Stimulated activated naive CD8-positive, alpha-beta T cell treated with anti-CD3 and anti-CD28 coated beads, Interleukin-15, amount 100 ng/mL, for 72 hours (primary cell): ENCODE measurements at regions not wholly inside any gene's neighbourhood (a gene's known extent, or its start where the extent isn't known, plus 50 kb on each side); places are given as distances from the start of the nearest gene placed in this dataset.
A peak's percentile ranks its signal among the peaks of the same experiment; 100 is the strongest.
"Not testable (repeated sequence)": the region's sequence is repeated elsewhere in the genome, so short reads cannot be mapped to it uniquely, and the experiment has no call there.

Source experiments
- ATAC-seq: fragments of 150-1000 bp; cut with Tn5 transposase; 2 replicates; pipeline ENCODE4 v1.10.0; 2021; ENCODE audit warnings: mild to moderate bottlenecking, moderate library complexity
- DNase-seq, 2 donors: peaks; one replicate each; pipeline ENCODE4 v3.0.0; 2021 to 2022
- H3K27ac Mint-ChIP-seq, 2 donors: one replicate each; pipeline ENCODE4 v1.8.0; 2022; ENCODE audit warnings: mild to moderate bottlenecking in 2 of 2, mixed read lengths in 2 of 2, moderate library complexity in 2 of 2
- H3K27me3 Mint-ChIP-seq: one replicate; pipeline ENCODE4 v1.8.0; 2022; ENCODE audit warnings: mixed read lengths
- H3K4me1 Mint-ChIP-seq: one replicate; pipeline ENCODE4 v1.8.0; 2022; ENCODE audit warnings: mild to moderate bottlenecking, mixed read lengths
- H3K4me3 Mint-ChIP-seq, 2 donors: one replicate each; pipeline ENCODE4 v1.8.0; 2022; ENCODE audit warnings: mild to moderate bottlenecking in 2 of 2, mixed read lengths in 2 of 2, moderate library complexity in 1 of 2
- H3K9me3 Mint-ChIP-seq, 2 donors: one replicate each; pipeline ENCODE4 v1.8.0; 2022; ENCODE audit warnings: mixed read lengths in 2 of 2

- peaks cover 7% of the 10 kb centered on the region for H3K4me1 Mint-ChIP-seq
- ATAC-seq (peak; percentile 15), DNase-seq (no peak)
- H3K9me3 Mint-ChIP-seq: no peaks in the 10 kb centered on the region
- H3K27ac Mint-ChIP-seq: no peak overlapping the region
- H3K4me3 Mint-ChIP-seq: no peak overlapping the region
- H3K27me3 Mint-ChIP-seq: no peaks in the 10 kb centered on the region
These were observed 255.9 kb upstream of the ERBB4 start for GRCh38 chr2:212794471-212794870.

GRCh38 chr2:212791569-212791968 is 253.0 kb upstream of the ERBB4 start:
- Mint-ChIP-seq H3K4me1 (peaks cover 7% of the 10 kb centered on the region), H3K27me3 (no peaks in the 10 kb centered on the region), H3K27ac (no peak overlapping the region), H3K9me3 (peaks cover 0 to under 1% of the 10 kb centered on the region in 2 donors), H3K4me3 (no peak overlapping the region)
- ATAC-seq: no peak
- no peak for DNase-seq

DNA sequence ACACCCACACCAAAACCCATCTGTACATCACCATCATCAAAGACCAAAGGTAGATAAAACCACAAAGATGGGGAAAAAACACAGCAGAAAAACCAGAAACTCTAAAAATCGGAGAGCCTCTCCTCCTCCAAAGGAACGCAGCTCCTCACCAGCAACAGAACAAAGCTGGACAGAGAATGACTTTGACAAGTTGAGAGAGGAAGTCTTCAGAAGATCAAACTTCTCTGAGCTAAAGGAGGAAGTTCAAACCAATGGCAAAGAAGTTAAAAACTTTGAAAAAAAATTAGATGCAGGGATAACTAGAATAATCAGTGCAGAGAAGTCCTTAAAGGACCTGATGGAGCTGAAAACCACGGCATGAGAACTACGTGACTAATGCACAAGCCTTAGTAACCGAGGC is 247.5 kb upstream of the ERBB4 start:
- not testable (repeated sequence) for H3K27ac Mint-ChIP-seq, H3K4me3 Mint-ChIP-seq, H3K4me1 Mint-ChIP-seq, DNase-seq, H3K27me3 Mint-ChIP-seq, ATAC-seq
- H3K9me3 Mint-ChIP-seq: peaks cover 24 to 27% of the 10 kb centered on the region in 2 donors

GRCh38 chr2:212777020-212777491 is 238.5 kb upstream of the ERBB4 start:
- H3K4me1 Mint-ChIP-seq: peaks cover 4% of the 10 kb centered on the region
- peak overlapping the region in 1 of 2 donors; percentile 8 for H3K4me3 Mint-ChIP-seq
- no peaks in the 10 kb centered on the region for H3K27me3 Mint-ChIP-seq
- H3K9me3 Mint-ChIP-seq: peaks cover 0 to 2% of the 10 kb centered on the region in 2 donors
- no peak for ATAC-seq
- no peak overlapping the region for H3K27ac Mint-ChIP-seq
- peak in 1 of 2 donors; percentile 3 for DNase-seq

DNA sequence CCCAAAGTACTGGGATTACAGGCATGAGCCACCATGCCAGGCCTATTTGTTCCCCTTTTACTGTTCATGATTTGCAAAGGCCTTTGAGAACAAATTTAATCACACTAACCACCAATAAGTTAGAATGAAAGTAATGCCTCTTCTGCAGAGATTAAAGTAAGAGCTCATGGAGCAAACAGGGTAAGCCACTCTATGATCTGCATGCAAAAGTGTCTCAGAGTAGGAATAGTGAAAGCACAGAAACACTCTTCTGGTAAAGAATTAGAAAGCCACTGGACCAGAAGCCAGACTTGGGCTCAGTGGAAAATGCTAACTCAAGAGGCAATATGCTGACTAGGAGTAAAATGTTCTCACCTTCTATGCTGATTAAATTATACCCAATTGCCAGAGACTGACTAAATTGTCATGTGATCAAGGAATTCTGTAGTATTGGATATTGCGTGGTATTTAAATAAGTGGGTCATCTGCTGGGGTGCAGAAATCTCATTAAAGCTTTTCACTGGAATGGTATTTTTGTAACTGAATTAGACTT is 235.3 kb upstream of the ERBB4 start:
- H3K9me3 Mint-ChIP-seq: no peaks in the 10 kb centered on the region
- H3K4me1 Mint-ChIP-seq: peaks cover 4% of the 10 kb centered on the region
- H3K27ac Mint-ChIP-seq: no peak overlapping the region
- DNase-seq (no peak), ATAC-seq (no peak)
- no peaks in the 10 kb centered on the region for H3K27me3 Mint-ChIP-seq
- H3K4me3 Mint-ChIP-seq: no peak overlapping the region

- H3K9me3 Mint-ChIP-seq: no peaks in the 10 kb centered on the region
- H3K27ac Mint-ChIP-seq: no peak overlapping the region
- DNase-seq: no peak
- no peak for ATAC-seq
- H3K27me3 Mint-ChIP-seq: no peaks in the 10 kb centered on the region
- no peak overlapping the region for H3K4me3 Mint-ChIP-seq
- no peaks in the 10 kb centered on the region for H3K4me1 Mint-ChIP-seq
These were observed 231.6 kb upstream of the ERBB4 start for GRCh38 chr2:212770240-212770639.

DNA sequence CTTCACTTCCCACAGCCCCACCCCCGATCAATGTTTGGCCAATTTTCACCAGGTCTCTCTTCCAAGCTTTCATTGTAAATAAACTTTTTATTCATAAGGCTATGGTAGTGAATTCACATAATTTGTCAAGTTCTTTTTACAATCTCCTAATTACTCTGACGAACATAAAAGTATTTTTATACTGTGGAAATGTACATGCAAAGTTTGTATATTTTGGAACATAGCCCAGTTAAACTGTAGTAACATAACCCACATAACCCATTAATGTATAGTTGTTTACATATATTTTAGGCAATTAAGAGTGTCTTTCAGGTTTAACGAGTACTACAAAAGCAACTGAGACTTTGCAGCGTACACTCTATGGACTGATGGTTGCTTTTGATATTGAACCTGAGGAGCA is 228.3 kb upstream of the ERBB4 start:
- ATAC-seq (no peak), DNase-seq (no peak)
- Mint-ChIP-seq H3K4me3 (no peak overlapping the region), H3K27ac (no peak overlapping the region), H3K4me1 (no peaks in the 10 kb centered on the region), H3K27me3 (no peaks in the 10 kb centered on the region), H3K9me3 (no peaks in the 10 kb centered on the region)

GRCh38 chr2:212752730-212753351 is 214.2 kb upstream of the ERBB4 start:
- ATAC-seq: no peak
- Mint-ChIP-seq H3K27ac (no peak overlapping the region), H3K4me3 (no peak overlapping the region), H3K4me1 (no peaks in the 10 kb centered on the region), H3K27me3 (no peaks in the 10 kb centered on the region), H3K9me3 (peaks cover 25 to 30% of the 10 kb centered on the region in 2 donors)
- DNase-seq: no peak

GRCh38 chr2:212745359-212745758 is 206.8 kb upstream of the ERBB4 start:
- DNase-seq (no peak), ATAC-seq (no peak)
- no peaks in the 10 kb centered on the region for H3K9me3 Mint-ChIP-seq

GRCh38 chr2:212737392-212738172 is 199.0 kb upstream of the ERBB4 start:
- no peak overlapping the region for H3K4me3 Mint-ChIP-seq
- H3K27ac Mint-ChIP-seq: no peak overlapping the region
- H3K9me3 Mint-ChIP-seq: no peaks in the 10 kb centered on the region
- DNase-seq (no peak), ATAC-seq (no peak)
- no peaks in the 10 kb centered on the region for H3K27me3 Mint-ChIP-seq
- H3K4me1 Mint-ChIP-seq: no peaks in the 10 kb centered on the region

More at GRCh38 chr2:212745359-212745758, 206.8 kb upstream of the ERBB4 start:
- no peaks in the 10 kb centered on the region for H3K4me1 Mint-ChIP-seq
- no peak overlapping the region for H3K27ac Mint-ChIP-seq
- no peak overlapping the region for H3K4me3 Mint-ChIP-seq
- H3K27me3 Mint-ChIP-seq: no peaks in the 10 kb centered on the region

DNA sequence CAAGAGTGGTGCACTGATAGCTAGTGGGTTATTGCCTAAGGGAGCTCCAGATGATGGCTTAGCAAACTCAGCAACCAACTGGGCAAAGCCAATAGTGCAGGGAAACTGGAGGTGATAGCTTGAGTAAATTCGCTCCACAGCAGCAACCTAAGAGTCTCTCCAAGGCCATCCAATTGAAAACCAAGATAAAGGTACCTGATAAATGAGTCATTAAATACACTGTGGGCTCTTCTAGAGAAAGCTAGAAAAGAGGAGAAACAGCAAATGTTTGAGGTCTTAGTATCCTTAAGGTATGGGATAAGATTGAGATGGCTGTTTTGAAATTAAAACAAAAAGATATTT is 197.8 kb upstream of the ERBB4 start:
- Mint-ChIP-seq H3K9me3 (no peaks in the 10 kb centered on the region), H3K27ac (no peak overlapping the region), H3K4me3 (no peak overlapping the region), H3K4me1 (no peaks in the 10 kb centered on the region), H3K27me3 (no peaks in the 10 kb centered on the region)
- DNase-seq (no peak), ATAC-seq (no peak)

- DNase-seq (no peak), ATAC-seq (peak; percentile 30)
- H3K27me3 Mint-ChIP-seq: no peaks in the 10 kb centered on the region
- H3K4me3 Mint-ChIP-seq: no peak overlapping the region
- no peaks in the 10 kb centered on the region for H3K9me3 Mint-ChIP-seq
- H3K4me1 Mint-ChIP-seq: peaks cover 18% of the 10 kb centered on the region
- H3K27ac Mint-ChIP-seq: peak overlapping the region in 1 of 2 donors; percentile 1
These were observed 194.7 kb upstream of the ERBB4 start for GRCh38 chr2:212733273-212733672.

DNA sequence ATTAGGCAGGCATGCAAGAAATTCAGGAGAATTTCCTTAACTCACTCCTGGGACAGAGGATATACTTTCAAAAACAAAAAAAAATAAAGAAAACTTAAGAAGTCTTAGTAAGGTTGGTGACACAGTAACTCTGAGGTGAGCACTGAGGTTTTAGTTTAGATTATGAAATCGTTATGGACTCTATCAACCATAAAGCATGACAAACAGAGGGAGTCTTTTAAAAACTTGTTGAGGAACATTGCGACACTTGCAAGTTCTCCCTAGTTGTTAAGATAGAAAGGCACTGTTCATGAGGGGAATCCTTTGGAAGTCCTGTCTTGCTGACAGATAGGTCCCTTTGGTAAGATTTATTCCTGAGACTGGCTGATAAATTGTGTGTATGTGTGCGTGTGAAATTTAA is 194.3 kb upstream of the ERBB4 start:
- ATAC-seq (no peak), DNase-seq (no peak)
- Mint-ChIP-seq H3K4me3 (no peak overlapping the region), H3K27ac (no peak overlapping the region), H3K27me3 (no peaks in the 10 kb centered on the region), H3K9me3 (no peaks in the 10 kb centered on the region), H3K4me1 (peaks cover 22% of the 10 kb centered on the region)

DNA sequence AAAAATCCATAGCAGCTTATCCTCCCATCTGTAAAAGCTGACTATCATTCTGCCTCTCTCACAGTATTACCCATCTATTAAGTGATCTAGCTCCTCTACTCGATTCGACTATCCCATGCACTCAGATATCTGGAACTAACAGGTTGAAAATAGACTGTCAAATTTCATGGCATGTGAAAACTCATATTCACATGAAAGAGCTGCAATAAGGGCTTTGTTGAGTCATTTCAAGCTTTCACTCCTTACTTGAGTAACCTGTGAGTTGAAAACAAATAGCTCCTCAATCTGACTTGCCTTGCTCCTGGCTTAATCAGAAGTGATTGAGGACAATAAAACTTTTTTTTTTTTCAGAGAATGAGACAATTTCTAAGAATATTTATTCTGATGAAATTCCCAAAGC is 192.4 kb upstream of the ERBB4 start:
- H3K4me1 Mint-ChIP-seq: peaks cover 34% of the 10 kb centered on the region
- ATAC-seq (peak; percentile 83), DNase-seq (no peak)
- H3K27ac Mint-ChIP-seq: no peak overlapping the region
- H3K4me3 Mint-ChIP-seq: peak overlapping the region; percentile 0 to 5
- no peaks in the 10 kb centered on the region for H3K9me3 Mint-ChIP-seq
- H3K27me3 Mint-ChIP-seq: no peaks in the 10 kb centered on the region

DNA sequence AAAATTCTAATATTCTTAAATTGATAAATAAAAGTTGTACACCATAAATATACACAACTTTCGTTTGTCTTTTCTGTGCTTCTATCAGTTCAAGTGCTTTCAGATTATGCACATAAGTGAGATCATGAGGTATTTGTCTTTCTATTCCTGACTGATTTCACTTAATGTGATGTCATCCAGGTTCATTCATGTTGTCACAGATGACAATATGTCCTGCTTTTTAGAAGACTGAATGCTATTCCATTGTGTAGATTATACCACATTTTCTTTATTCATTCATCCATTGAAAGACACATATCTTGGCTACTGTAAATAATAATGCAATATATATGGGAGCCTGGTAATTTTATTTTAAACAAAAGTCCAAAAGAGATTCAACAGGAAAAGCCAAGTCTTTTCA is 190.1 kb upstream of the ERBB4 start:
- Mint-ChIP-seq H3K4me1 (peaks cover 51% of the 10 kb centered on the region), H3K4me3 (no peak overlapping the region), H3K9me3 (peaks cover 7 to 12% of the 10 kb centered on the region in 2 donors), H3K27me3 (no peaks in the 10 kb centered on the region), H3K27ac (no peak overlapping the region)
- DNase-seq (no peak), ATAC-seq (no peak)

- H3K4me3 Mint-ChIP-seq: peak overlapping the region in 1 of 2 donors; percentile 41
- no peak overlapping the region for H3K27ac Mint-ChIP-seq
- H3K27me3 Mint-ChIP-seq: no peaks in the 10 kb centered on the region
- peaks cover 58% of the 10 kb centered on the region for H3K4me1 Mint-ChIP-seq
- DNase-seq: peak; percentile 9 to 22
- ATAC-seq: peak; percentile 93
- peaks cover 11 to 12% of the 10 kb centered on the region in 2 donors for H3K9me3 Mint-ChIP-seq
These were observed 189.1 kb upstream of the ERBB4 start for GRCh38 chr2:212727751-212728150.
